WI38 (cell line): ENCODE measurements at regions not wholly inside any gene's neighbourhood (a gene's known extent, or its start where the extent isn't known, plus 50 kb on each side); places are given as distances from the start of the nearest gene placed in this dataset.

Experiments
- H3K4me3 ChIP-seq: 2 replicates; pipeline ENCODE4 v1.5.1; 2011; ENCODE audit warnings: low read depth, mild to moderate bottlenecking, control low read depth, low read length
- CTCF ChIP-seq: IDR thresholded peaks from 2 replicates; pipeline ENCODE4 v1.5.1; 2012; ENCODE audit warnings: low read depth, mild to moderate bottlenecking, control low read depth, low read length

- no peak overlapping the region for H3K4me3 ChIP-seq
- TF ChIP-seq CTCF, result no peak
Measured at GRCh38 chr11:80048513-80048912, 607.7 kb upstream of the TENM4 start.

- TF ChIP-seq CTCF, result no peak
- H3K4me3 ChIP-seq, result no peak overlapping the region
Measured at GRCh38 chr11:80041136-80042000, 600.5 kb upstream of the TENM4 start.

GRCh38 chr11:80034801-80035200 is 594.0 kb upstream of the TENM4 start:
- no peak for TF ChIP-seq CTCF
- no peak overlapping the region for H3K4me3 ChIP-seq

GRCh38 chr11:80031014-80031600 is 590.3 kb upstream of the TENM4 start:
- TF ChIP-seq CTCF, result no peak
- no peak overlapping the region for H3K4me3 ChIP-seq

- no peak for TF ChIP-seq CTCF
Measured at GRCh38 chr11:80028998-80029397, 588.2 kb upstream of the TENM4 start.

GRCh38 chr11:80024119-80024518 is 583.3 kb upstream of the TENM4 start:
- H3K4me3 ChIP-seq, result no peak overlapping the region
- TF ChIP-seq CTCF, result no peak

More at GRCh38 chr11:80028998-80029397, 588.2 kb upstream of the TENM4 start:
- no peak overlapping the region for H3K4me3 ChIP-seq

- H3K4me3 ChIP-seq, result no peak overlapping the region
- TF ChIP-seq CTCF, result no peak
Measured at GRCh38 chr11:80023386-80023785, 582.6 kb upstream of the TENM4 start.
